Gastroesophageal sphincter (tissue), 3 donors: ENCODE measurements at regions not wholly inside any gene's neighbourhood (a gene's known extent, or its start where the extent isn't known, plus 50 kb on each side); places are given as distances from the start of the nearest gene placed in this dataset.

Experiments
- CTCF ChIP-seq, 4 experiments: fragments of 200-600 bp in 2 of 4; fragments of 450-650 bp in 2 of 4; sonication (generic) in 1 of 4; IDR thresholded peaks; one replicate each; pipeline ENCODE4 v1.5.1; 2017 to 2019; ENCODE audit warnings: antibody characterized with exemption in 4 of 4, mild to moderate bottlenecking in 2 of 4, moderate library complexity in 2 of 4
- EP300 ChIP-seq: sonication (generic); formaldehyde crosslinking; IDR thresholded peaks from one replicate; pipeline ENCODE4 v1.6.1; 2017; ENCODE audit warnings: antibody characterized with exemption, mild to moderate bottlenecking
- POLR2A ChIP-seq, 2 donors: fragments of 450-650 bp; IDR thresholded peaks; one replicate each; pipeline ENCODE4 v1.6.1; 2017; ENCODE audit warnings: antibody characterized with exemption in 2 of 2, mild to moderate bottlenecking in 2 of 2, moderate library complexity in 1 of 2
- POLR2AphosphoS5 ChIP-seq: sonication (generic); formaldehyde crosslinking; IDR thresholded peaks from one replicate; pipeline ENCODE4 v1.6.1; 2017; ENCODE audit warnings: antibody characterized with exemption

GRCh38 chr5:12419075-12419474, 514.8 kb upstream of the CTNND2 start:
- TF ChIP-seq EP300, result no peak
- no peak for TF ChIP-seq POLR2A (IDR thresholded peaks at IDR 0.05)
- no peak for TF ChIP-seq CTCF (IDR thresholded peaks at IDR 0.05)
- TF ChIP-seq POLR2AphosphoS5, result no peak
